Loucy (cell line): ENCODE measurements at regions not wholly inside any gene's neighbourhood (a gene's known extent, or its start where the extent isn't known, plus 50 kb on each side); places are given as distances from the start of the nearest gene placed in this dataset.

Experiments used
- H2AFZ ChIP-seq: fragments of 200-600 bp; sonication (generic); 2 replicates; pipeline ENCODE4 v1.6.0; 2016; ENCODE audit warnings: antibody characterized with exemption, mild to moderate bottlenecking, low read length, moderate library complexity
- H3F3A ChIP-seq: fragments of 200-600 bp; 2 replicates; pipeline ENCODE4 v1.6.0; 2016; ENCODE audit warnings: antibody characterized with exemption, low read depth, mild to moderate bottlenecking
- H3K27me3 ChIP-seq: fragments of 200-600 bp; sonication (generic); 2 replicates; pipeline ENCODE4 v1.6.1; 2014; ENCODE audit warnings: low read length, mild to moderate bottlenecking; ENCODE audit not compliant: insufficient read depth, poor library complexity, severe bottlenecking
- H3K36me3 ChIP-seq: fragments of 200-600 bp; sonication (generic); 2 replicates; pipeline ENCODE4 v1.6.1; 2016; ENCODE audit warnings: low read length; ENCODE audit not compliant: insufficient read depth
- H3K4me1 ChIP-seq: fragments of 200-600 bp; sonication (generic); 2 replicates; pipeline ENCODE4 v1.5.1; 2014; ENCODE audit warnings: low read length, mild to moderate bottlenecking; ENCODE audit not compliant: insufficient read depth, poor library complexity, severe bottlenecking
- H3K4me2 ChIP-seq: fragments of 200-600 bp; sonication (generic); 2 replicates; pipeline ENCODE4 v1.6.0; 2014; ENCODE audit warnings: antibody characterized with exemption, low read length, low read depth, mild to moderate bottlenecking; ENCODE audit not compliant: poor library complexity, severe bottlenecking
- H3K4me3 ChIP-seq: fragments of 200-600 bp; sonication (generic); 2 replicates; pipeline ENCODE4 v1.5.1; 2014; ENCODE audit warnings: low read length, mild to moderate bottlenecking, mixed read lengths; ENCODE audit not compliant: poor library complexity, severe bottlenecking
- H3K79me2 ChIP-seq: fragments of 200-600 bp; sonication (generic); 2 replicates; pipeline ENCODE4 v1.6.1; 2014; ENCODE audit warnings: low read length; ENCODE audit not compliant: insufficient read depth
- H3K9ac ChIP-seq: fragments of 200-600 bp; sonication (generic); 2 replicates; pipeline ENCODE4 v1.6.0; 2014; ENCODE audit warnings: mild to moderate bottlenecking, low read depth, low read length, moderate library complexity; ENCODE audit not compliant: poor library complexity, severe bottlenecking
- H3K9me2 ChIP-seq: fragments of 200-600 bp; sonication (generic); replicated peaks from 2 replicates; pipeline ENCODE4 v1.6.1; 2016; ENCODE audit warnings: low read depth, low read length, mixed read lengths
- H3K9me3 ChIP-seq: fragments of 200-600 bp; sonication (generic); 2 replicates; pipeline ENCODE4 v1.6.1; 2014; ENCODE audit warnings: mild to moderate bottlenecking, antibody characterized with exemption, low read length, low read depth; ENCODE audit not compliant: insufficient read depth
- H4K20me1 ChIP-seq: fragments of 200-600 bp; sonication (generic); 2 replicates; pipeline ENCODE4 v1.6.0; 2014; ENCODE audit warnings: antibody characterized with exemption, low read length, mild to moderate bottlenecking; ENCODE audit not compliant: insufficient read depth, poor library complexity, severe bottlenecking
- EZH2phosphoT487 ChIP-seq: fragments of 200-600 bp; IDR thresholded peaks from 2 replicates; pipeline ENCODE4 v1.6.1; 2018; ENCODE audit warnings: antibody characterized with exemption, mild to moderate bottlenecking, moderate library complexity, borderline replicate concordance
- TF ChIP-seq, protein P1 (sequence below): fragments of 200-600 bp; sonication (generic); conservative IDR thresholded peaks from 2 replicates; pipeline ENCODE4 v1.5.1; 2014; ENCODE audit warnings: mild to moderate bottlenecking, antibody characterized with exemption, low read length

DNA sequence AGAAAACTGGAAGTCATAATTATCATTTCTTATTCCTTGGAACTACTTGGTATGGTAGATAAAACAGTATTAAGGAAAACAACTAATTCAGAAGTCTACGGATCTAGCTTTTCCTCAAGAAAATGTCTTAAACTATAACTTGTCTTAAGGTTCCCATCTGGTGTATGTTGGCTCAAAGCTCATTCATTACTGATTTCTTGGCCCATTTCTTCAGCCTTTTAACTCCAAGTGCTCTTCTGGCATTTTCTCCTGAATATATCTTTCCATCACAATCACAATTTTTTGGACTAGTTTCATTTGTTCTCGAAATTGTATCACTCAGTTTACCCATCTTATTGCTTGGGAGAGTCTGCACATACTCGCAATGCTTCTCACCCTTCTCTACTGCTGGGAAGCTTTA is 150.1 kb downstream of the C12orf50 start:
- no peaks in the 10 kb centered on the region for H3K9me2 ChIP-seq
- H4K20me1 ChIP-seq, result no peaks in the 10 kb centered on the region
- peaks cover 8% of the 10 kb centered on the region for H3K4me1 ChIP-seq
- no peak overlapping the region for H3K4me2 ChIP-seq
- no peak overlapping the region for H3K4me3 ChIP-seq
- H3F3A ChIP-seq, result no peaks in the 10 kb centered on the region
- H3K27me3 ChIP-seq, result no peaks in the 10 kb centered on the region
- TF ChIP-seq EZH2phosphoT487, result no peak
- TF ChIP-seq, protein P1, sequence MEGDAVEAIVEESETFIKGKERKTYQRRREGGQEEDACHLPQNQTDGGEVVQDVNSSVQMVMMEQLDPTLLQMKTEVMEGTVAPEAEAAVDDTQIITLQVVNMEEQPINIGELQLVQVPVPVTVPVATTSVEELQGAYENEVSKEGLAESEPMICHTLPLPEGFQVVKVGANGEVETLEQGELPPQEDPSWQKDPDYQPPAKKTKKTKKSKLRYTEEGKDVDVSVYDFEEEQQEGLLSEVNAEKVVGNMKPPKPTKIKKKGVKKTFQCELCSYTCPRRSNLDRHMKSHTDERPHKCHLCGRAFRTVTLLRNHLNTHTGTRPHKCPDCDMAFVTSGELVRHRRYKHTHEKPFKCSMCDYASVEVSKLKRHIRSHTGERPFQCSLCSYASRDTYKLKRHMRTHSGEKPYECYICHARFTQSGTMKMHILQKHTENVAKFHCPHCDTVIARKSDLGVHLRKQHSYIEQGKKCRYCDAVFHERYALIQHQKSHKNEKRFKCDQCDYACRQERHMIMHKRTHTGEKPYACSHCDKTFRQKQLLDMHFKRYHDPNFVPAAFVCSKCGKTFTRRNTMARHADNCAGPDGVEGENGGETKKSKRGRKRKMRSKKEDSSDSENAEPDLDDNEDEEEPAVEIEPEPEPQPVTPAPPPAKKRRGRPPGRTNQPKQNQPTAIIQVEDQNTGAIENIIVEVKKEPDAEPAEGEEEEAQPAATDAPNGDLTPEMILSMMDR, result no peak
- no peak overlapping the region for H3K9ac ChIP-seq
- H3K36me3 ChIP-seq, result no peaks in the 10 kb centered on the region
- no peak overlapping the region for H2AFZ ChIP-seq
- H3K9me3 ChIP-seq, result no peaks in the 10 kb centered on the region
- no peaks in the 10 kb centered on the region for H3K79me2 ChIP-seq

DNA sequence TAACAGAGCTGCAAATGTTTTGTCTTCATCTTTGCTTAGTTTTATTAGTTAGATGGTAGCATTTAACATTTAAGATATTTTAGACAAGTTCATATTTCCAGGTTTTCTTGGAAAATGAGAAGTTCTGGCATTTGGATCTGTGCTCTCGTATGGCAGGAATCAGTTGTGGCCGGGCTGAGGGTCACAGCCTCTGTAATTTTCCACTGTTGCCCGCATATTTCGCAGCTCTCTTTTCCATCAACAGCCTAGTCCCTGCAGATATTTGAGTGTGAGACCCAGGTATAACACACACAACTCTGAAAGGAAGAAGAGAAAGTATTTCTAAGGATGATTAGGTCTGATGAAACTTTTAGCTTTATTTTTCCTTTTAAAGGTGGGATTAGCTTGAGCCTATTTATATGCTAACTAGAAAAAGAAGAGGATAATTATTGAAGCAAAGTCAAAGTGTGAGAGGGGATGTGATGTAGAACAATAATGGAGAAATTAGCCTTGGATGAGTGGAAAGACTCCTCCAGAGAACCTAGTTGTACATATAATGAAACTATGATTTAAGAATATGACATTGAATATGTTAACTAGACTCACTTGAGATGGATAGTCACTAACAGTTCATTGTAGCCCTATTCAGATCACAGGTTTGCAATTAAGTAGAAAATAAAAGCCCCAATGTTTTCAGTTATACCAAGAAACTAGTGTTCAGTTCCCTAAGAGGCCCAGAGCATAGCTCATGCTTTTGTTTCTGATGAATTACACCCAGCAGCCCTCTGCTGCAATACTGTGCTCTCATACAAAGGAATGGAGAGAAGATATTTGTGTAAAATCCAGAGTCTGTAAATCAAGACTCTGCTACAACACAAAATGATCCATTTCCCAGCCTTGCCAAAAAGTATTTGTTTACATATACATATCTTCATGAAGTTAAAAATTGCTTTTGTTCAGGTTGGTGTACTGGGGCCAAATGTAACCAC is 158.4 kb downstream of the C12orf50 start:
- H3K27me3 ChIP-seq, result no peaks in the 10 kb centered on the region
- H3K9me3 ChIP-seq, result no peaks in the 10 kb centered on the region
- H2AFZ ChIP-seq, result peak overlapping the region; percentile 68
- H3K4me3 ChIP-seq, result no peak overlapping the region
- no peaks in the 10 kb centered on the region for H3F3A ChIP-seq
- H3K4me1 ChIP-seq, result peaks cover 17% of the 10 kb centered on the region
- H3K36me3 ChIP-seq, result no peaks in the 10 kb centered on the region
- H3K9me2 ChIP-seq, result no peaks in the 10 kb centered on the region
- H3K9ac ChIP-seq, result no peak overlapping the region
- no peaks in the 10 kb centered on the region for H3K79me2 ChIP-seq
- peak overlapping the region; percentile 28 for H3K4me2 ChIP-seq
- no peak for TF ChIP-seq EZH2phosphoT487
- TF ChIP-seq, protein P1, result no peak
- no peaks in the 10 kb centered on the region for H4K20me1 ChIP-seq

DNA sequence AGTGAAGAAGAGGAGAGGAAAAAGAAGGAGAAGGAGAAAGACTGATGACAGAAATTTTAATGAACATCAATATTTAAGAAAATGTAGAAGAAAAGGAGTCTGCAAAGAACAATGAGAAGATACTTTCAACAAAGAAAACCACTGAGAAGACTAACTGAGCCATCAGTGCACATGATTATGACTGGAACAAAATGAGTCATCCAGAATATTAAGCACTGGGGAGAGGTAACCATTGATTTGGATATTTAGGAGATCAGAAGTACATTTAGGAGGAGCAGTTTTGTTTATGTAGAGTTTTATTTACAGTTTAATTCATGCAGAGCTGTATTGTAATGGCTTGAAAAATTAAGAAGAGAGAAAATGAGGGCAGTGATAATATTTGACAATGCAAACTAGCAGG is 159.1 kb downstream of the C12orf50 start:
- no peaks in the 10 kb centered on the region for H3K36me3 ChIP-seq
- H3K4me1 ChIP-seq, result peaks cover 17% of the 10 kb centered on the region
- H4K20me1 ChIP-seq, result no peaks in the 10 kb centered on the region
- TF ChIP-seq EZH2phosphoT487, result no peak
- TF ChIP-seq, protein P1, result no peak
- no peaks in the 10 kb centered on the region for H3K27me3 ChIP-seq
- no peaks in the 10 kb centered on the region for H3K9me2 ChIP-seq
- H3K4me2 ChIP-seq, result no peak overlapping the region
- H3K79me2 ChIP-seq, result no peaks in the 10 kb centered on the region
- H3K9me3 ChIP-seq, result no peaks in the 10 kb centered on the region
- H2AFZ ChIP-seq, result peak overlapping the region; percentile 68
- H3K9ac ChIP-seq, result no peak overlapping the region
- H3F3A ChIP-seq, result no peaks in the 10 kb centered on the region
- H3K4me3 ChIP-seq, result no peak overlapping the region
